ENCODE measurements at regions not wholly inside any gene's neighbourhood (a gene's known extent, or its start where the extent isn't known, plus 50 kb on each side); places are given as distances from the start of the nearest gene placed in this dataset.

- H3K9me3 ChIP-seq = no peaks in the 10 kb centered on the region
- H3K36me3 ChIP-seq = no peaks in the 10 kb centered on the region
- intact Hi-C loops (cut with DNase I) = no loop called here
- 89 to 91% methylated on average over 1 of the region's 1 CpG for WGBS, 2 donors
- TF ChIP-seq POLR2A (IDR thresholded peaks at IDR 0.05) = no peak
- no peak for TF ChIP-seq CTCF (IDR thresholded peaks at IDR 0.05)
- H3K27ac ChIP-seq = no peak overlapping the region
- DNase-seq = no peak
- H3K4me3 ChIP-seq (replicated peaks in 1 of 3) = no peak overlapping the region
- no peaks in the 10 kb centered on the region for H3K27me3 ChIP-seq
- H3K4me1 ChIP-seq = no peaks in the 10 kb centered on the region
Measured at GRCh38 chr2:146455325-146455724, 1389.5 kb upstream of the ACVR2A start.

GRCh38 chr2:146451972-146452371 lies 1392.9 kb upstream of the ACVR2A start:
- no peak overlapping the region for H3K4me3 ChIP-seq (replicated peaks in 1 of 3)
- 85 to 94% methylated on average over 1 of the region's 1 CpG for WGBS, 2 donors
- H3K4me1 ChIP-seq = no peaks in the 10 kb centered on the region
- no peaks in the 10 kb centered on the region for H3K27me3 ChIP-seq
- DNase-seq = no peak
- intact Hi-C loops (cut with DNase I) = no loop called here
- TF ChIP-seq CTCF (IDR thresholded peaks at IDR 0.05) = no peak
- no peaks in the 10 kb centered on the region for H3K36me3 ChIP-seq
- no peak overlapping the region for H3K27ac ChIP-seq
- no peaks in the 10 kb centered on the region for H3K9me3 ChIP-seq

GRCh38 chr2:146450131-146450530 lies 1394.7 kb upstream of the ACVR2A start:
- Histone ChIP-seq H3K9me3 (no peaks in the 10 kb centered on the region), H3K4me1 (no peaks in the 10 kb centered on the region), H3K27me3 (no peaks in the 10 kb centered on the region), H3K27ac (no peak overlapping the region), H3K4me3 (replicated peaks in 1 of 3) (no peak overlapping the region), H3K36me3 (no peaks in the 10 kb centered on the region)
- TF ChIP-seq CTCF (IDR thresholded peaks at IDR 0.05) (no peak), POLR2A (IDR thresholded peaks at IDR 0.05) (no peak)
- 75 to 83% methylated on average over 2 of the region's 2 CpGs for WGBS, 2 donors
- intact Hi-C loops (cut with DNase I) = no loop called here
- DNase-seq = no peak

GRCh38 chr2:146444987-146445386 lies 1399.8 kb upstream of the ACVR2A start:
- Histone ChIP-seq H3K4me3 (replicated peaks in 1 of 3) (no peak overlapping the region), H3K4me1 (no peaks in the 10 kb centered on the region), H3K36me3 (no peaks in the 10 kb centered on the region), H3K27ac (no peak overlapping the region), H3K27me3 (no peaks in the 10 kb centered on the region), H3K9me3 (no peaks in the 10 kb centered on the region)
- no peak for DNase-seq
- TF ChIP-seq CTCF (IDR thresholded peaks at IDR 0.05) (no peak), POLR2A (IDR thresholded peaks at IDR 0.05) (no peak)
- intact Hi-C loops (cut with DNase I) = no loop called here

- no peak for DNase-seq
- no peaks in the 10 kb centered on the region for H3K4me1 ChIP-seq
- TF ChIP-seq CTCF (IDR thresholded peaks at IDR 0.05) = no peak
- TF ChIP-seq POLR2A (IDR thresholded peaks at IDR 0.05) = no peak
- no peak overlapping the region for H3K27ac ChIP-seq
- no peaks in the 10 kb centered on the region for H3K36me3 ChIP-seq
- no peak overlapping the region for H3K4me3 ChIP-seq (replicated peaks in 1 of 3)
- H3K27me3 ChIP-seq = no peaks in the 10 kb centered on the region
- intact Hi-C loops (cut with DNase I) = no loop called here
- no peaks in the 10 kb centered on the region for H3K9me3 ChIP-seq
Measured at GRCh38 chr2:146444085-146444484, 1400.7 kb upstream of the ACVR2A start.
